ENCODE measurements at regions not wholly inside any gene's neighbourhood (a gene's known extent, or its start where the extent isn't known, plus 50 kb on each side); places are given as distances from the start of the nearest gene placed in this dataset.

- H3K4me3 ChIP-seq (ENCODE audit: low read depth, low read length) = no peak overlapping the region
- TF ChIP-seq CTCF (IDR thresholded peaks at IDR 0.05; ENCODE audit: control insufficient read depth, extremely low read depth, insufficient read depth) = no peak
- DNase-seq (ENCODE audit: low read depth) = no peak
These were observed 69.5 kb upstream of the HAND1 start for GRCh38 chr5:154547551-154547950.

DNA sequence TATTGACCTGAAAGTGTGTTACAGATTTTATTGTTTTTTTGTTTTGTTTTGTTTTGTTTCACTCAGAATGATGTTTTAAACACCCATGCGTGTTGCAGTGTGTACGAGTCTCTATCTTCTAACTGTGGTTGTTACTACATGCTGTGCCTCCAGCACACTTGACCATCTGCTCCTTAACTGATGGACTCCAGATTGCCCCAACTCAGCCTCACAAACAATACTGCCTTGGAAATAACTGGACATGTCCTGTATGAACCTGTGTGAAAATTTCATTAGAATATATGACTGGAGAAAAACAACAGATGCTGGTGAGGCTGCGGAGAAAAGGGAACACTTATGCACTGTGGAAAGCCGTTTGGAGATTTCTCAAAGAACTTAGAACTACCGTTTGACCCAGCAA is 68.7 kb upstream of the HAND1 start:
- no peak for TF ChIP-seq CTCF (IDR thresholded peaks at IDR 0.05; ENCODE audit: control insufficient read depth, extremely low read depth, insufficient read depth)
- no peak for DNase-seq (ENCODE audit: low read depth)
- no peak overlapping the region for H3K4me3 ChIP-seq (ENCODE audit: low read depth, low read length)

GRCh38 chr5:154544646-154545045 is 66.6 kb upstream of the HAND1 start:
- no peak for TF ChIP-seq CTCF (IDR thresholded peaks at IDR 0.05; ENCODE audit: control insufficient read depth, extremely low read depth, insufficient read depth)
- no peak for DNase-seq (ENCODE audit: low read depth)
- no peak overlapping the region for H3K4me3 ChIP-seq (ENCODE audit: low read depth, low read length)

- DNase-seq (ENCODE audit: low read depth) = no peak
- H3K4me3 ChIP-seq (ENCODE audit: low read depth, low read length) = no peak overlapping the region
- TF ChIP-seq CTCF (IDR thresholded peaks at IDR 0.05; ENCODE audit: control insufficient read depth, extremely low read depth, insufficient read depth) = no peak
These were observed 65.4 kb upstream of the HAND1 start for GRCh38 chr5:154543380-154543779.

- no peak overlapping the region for H3K4me3 ChIP-seq (ENCODE audit: low read depth, low read length)
- TF ChIP-seq CTCF (IDR thresholded peaks at IDR 0.05; ENCODE audit: control insufficient read depth, extremely low read depth, insufficient read depth) = no peak
- DNase-seq (ENCODE audit: low read depth) = no peak
These were observed 64.6 kb upstream of the HAND1 start for GRCh38 chr5:154542581-154542980.

DNA sequence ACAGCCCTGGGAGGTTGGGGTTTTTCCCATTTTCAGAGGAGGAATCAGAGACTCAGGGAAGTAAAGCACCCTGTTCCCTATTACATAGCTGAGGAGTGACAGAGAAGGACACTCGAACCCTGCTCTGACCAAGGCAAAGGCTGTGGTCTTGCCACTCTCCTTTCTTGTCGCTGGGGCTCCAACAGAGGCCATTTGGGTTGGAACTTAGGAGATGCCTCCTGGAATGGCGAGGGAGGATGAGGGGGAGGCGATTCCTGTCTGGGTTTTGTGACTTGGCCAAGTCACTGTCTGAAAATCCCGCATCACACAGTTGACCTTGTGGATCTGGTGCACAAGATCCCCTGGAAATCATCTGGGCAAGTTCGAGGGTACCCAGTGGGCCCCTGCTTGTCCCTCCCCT is 64.0 kb upstream of the HAND1 start:
- H3K4me3 ChIP-seq (ENCODE audit: low read depth, low read length) = no peak overlapping the region
- TF ChIP-seq CTCF (IDR thresholded peaks at IDR 0.05; ENCODE audit: control insufficient read depth, extremely low read depth, insufficient read depth) = no peak
- no peak for DNase-seq (ENCODE audit: low read depth)

DNA sequence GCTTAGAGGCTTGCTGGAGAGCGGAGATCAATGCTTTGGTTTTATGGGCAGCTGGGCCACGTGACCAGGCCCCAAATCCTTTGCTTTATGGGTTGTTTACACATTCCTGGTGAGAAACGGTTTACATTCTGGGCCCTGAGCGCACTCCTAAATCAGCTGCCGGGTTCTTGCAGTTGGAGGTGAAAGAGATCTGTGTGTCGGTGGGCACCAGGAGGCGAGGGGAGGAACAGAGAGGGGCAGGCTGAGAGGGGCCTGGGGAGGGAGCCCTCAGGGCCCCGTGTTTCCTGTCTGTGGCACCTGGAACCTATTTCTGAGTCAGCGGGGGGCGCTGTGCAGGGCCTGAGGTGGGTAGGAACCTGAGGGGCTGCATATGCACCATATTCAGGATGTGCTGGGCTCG is 63.5 kb upstream of the HAND1 start:
- H3K4me3 ChIP-seq (ENCODE audit: low read depth, low read length) = no peak overlapping the region
- no peak for TF ChIP-seq CTCF (IDR thresholded peaks at IDR 0.05; ENCODE audit: control insufficient read depth, extremely low read depth, insufficient read depth)
- DNase-seq (ENCODE audit: low read depth) = no peak

Data from LNCaP clone FGC (cell line).